ENCODE measurements at regions not wholly inside any gene's neighbourhood (a gene's known extent, or its start where the extent isn't known, plus 50 kb on each side); places are given as distances from the start of the nearest gene placed in this dataset.

- no peak for DNase-seq (ENCODE audit: insufficient read length, low spot score)
- no peak for FAIRE-seq
- no peak for TF ChIP-seq CTCF (IDR thresholded peaks at IDR 0.05; ENCODE audit: insufficient read depth, missing control alignments)
Measured at GRCh38 chr7:46613116-46613515, 692.0 kb upstream of the IGFBP3 start.

GRCh38 chr7:46611508-46611907 is 690.4 kb upstream of the IGFBP3 start:
- FAIRE-seq, result no peak

GRCh38 chr7:46610746-46611145 is 689.7 kb upstream of the IGFBP3 start:
- no peak for TF ChIP-seq CTCF (IDR thresholded peaks at IDR 0.05; ENCODE audit: insufficient read depth, missing control alignments)
- FAIRE-seq, result no peak

More at GRCh38 chr7:46611508-46611907, 690.4 kb upstream of the IGFBP3 start:
- TF ChIP-seq CTCF (IDR thresholded peaks at IDR 0.05; ENCODE audit: insufficient read depth, missing control alignments), result no peak
- DNase-seq (ENCODE audit: insufficient read length, low spot score), result no peak

GRCh38 chr7:46607176-46607575 is 686.1 kb upstream of the IGFBP3 start:
- FAIRE-seq, result no peak
- TF ChIP-seq CTCF (IDR thresholded peaks at IDR 0.05; ENCODE audit: insufficient read depth, missing control alignments), result no peak
- no peak for DNase-seq (ENCODE audit: insufficient read length, low spot score)

More at GRCh38 chr7:46610746-46611145, 689.7 kb upstream of the IGFBP3 start:
- no peak for DNase-seq (ENCODE audit: insufficient read length, low spot score)

- TF ChIP-seq CTCF (IDR thresholded peaks at IDR 0.05; ENCODE audit: insufficient read depth, missing control alignments), result no peak
- FAIRE-seq (no peak), DNase-seq (ENCODE audit: insufficient read length, low spot score) (no peak)
Measured at GRCh38 chr7:46606761-46607160, 685.7 kb upstream of the IGFBP3 start.

GRCh38 chr7:46604241-46604661 is 683.2 kb upstream of the IGFBP3 start:
- DNase-seq (ENCODE audit: insufficient read length, low spot score) (no peak), FAIRE-seq (no peak)
- TF ChIP-seq CTCF (IDR thresholded peaks at IDR 0.05; ENCODE audit: insufficient read depth, missing control alignments), result no peak

GRCh38 chr7:46603780-46604179 is 682.7 kb upstream of the IGFBP3 start:
- FAIRE-seq (no peak), DNase-seq (ENCODE audit: insufficient read length, low spot score) (no peak)
- TF ChIP-seq CTCF (IDR thresholded peaks at IDR 0.05; ENCODE audit: insufficient read depth, missing control alignments), result no peak
